ENCODE measurements at regions not wholly inside any gene's neighbourhood (a gene's known extent, or its start where the extent isn't known, plus 50 kb on each side); places are given as distances from the start of the nearest gene placed in this dataset.

DNA sequence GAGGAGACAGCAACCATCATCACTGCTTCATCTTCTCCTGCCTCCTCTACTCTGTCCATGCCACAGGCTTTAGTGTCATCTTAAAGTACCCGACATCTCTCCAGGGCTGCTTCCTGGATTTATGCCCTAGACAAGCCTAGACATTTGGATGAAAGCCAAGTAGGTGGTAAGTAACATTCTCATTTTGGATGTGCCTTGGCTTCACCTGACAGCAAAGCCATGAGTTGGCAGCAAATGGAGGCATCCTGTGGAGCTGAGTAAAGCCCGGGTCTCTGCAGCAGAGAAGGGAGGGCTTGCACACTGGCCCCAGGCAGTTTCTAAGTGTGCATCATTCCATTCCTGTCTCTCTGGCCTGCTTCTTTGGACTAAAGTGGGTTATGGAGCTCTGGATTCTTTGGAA lies 299.1 kb downstream of the DMAC1 start:
- TF ChIP-seq, protein P1, sequence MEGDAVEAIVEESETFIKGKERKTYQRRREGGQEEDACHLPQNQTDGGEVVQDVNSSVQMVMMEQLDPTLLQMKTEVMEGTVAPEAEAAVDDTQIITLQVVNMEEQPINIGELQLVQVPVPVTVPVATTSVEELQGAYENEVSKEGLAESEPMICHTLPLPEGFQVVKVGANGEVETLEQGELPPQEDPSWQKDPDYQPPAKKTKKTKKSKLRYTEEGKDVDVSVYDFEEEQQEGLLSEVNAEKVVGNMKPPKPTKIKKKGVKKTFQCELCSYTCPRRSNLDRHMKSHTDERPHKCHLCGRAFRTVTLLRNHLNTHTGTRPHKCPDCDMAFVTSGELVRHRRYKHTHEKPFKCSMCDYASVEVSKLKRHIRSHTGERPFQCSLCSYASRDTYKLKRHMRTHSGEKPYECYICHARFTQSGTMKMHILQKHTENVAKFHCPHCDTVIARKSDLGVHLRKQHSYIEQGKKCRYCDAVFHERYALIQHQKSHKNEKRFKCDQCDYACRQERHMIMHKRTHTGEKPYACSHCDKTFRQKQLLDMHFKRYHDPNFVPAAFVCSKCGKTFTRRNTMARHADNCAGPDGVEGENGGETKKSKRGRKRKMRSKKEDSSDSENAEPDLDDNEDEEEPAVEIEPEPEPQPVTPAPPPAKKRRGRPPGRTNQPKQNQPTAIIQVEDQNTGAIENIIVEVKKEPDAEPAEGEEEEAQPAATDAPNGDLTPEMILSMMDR (IDR thresholded peaks at IDR 0.05; ENCODE audit: insufficient read depth, low read length, poor library complexity, severe bottlenecking), result no peak
- TF ChIP-seq EZH2phosphoT487 (conservative IDR thresholded peaks at IDR 0.05; ENCODE audit: low read length), result no peak

Measured in SU-DHL-6 (cell line).